Endothelial cell of umbilical vein (primary cell): ENCODE measurements at regions not wholly inside any gene's neighbourhood (a gene's known extent, or its start where the extent isn't known, plus 50 kb on each side); places are given as distances from the start of the nearest gene placed in this dataset.

Experiments used
- BruUV-seq: library from RNA; stranded (reverse); fragments of 400-500 nt; replicated peaks from 2 replicates; lab custom pipeline; 2021; lab: Mats Ljungman, UMichigan
- CTCF ChIA-PET: fragments of 300-600, 350-600 bp; sonication (Branson Sonifier 250); formaldehyde crosslinking; loops from one replicate; lab custom pipeline; 2021; ENCODE audit warnings: antibody characterized with exemption, inconsistent platforms; lab: Charles Lee
- POLR2A ChIA-PET: fragments of 300-600, 350-600 bp; sonication (Branson Sonifier 250); formaldehyde crosslinking; loops from one replicate; lab custom pipeline; 2021; ENCODE audit warnings: antibody characterized with exemption, inconsistent platforms; lab: Charles Lee
- DNase-seq: peaks from one replicate; pipeline ENCODE4 v3.0.0-alpha.2; 2011; ENCODE audit warnings: low read depth, low spot score
- FAIRE-seq: peaks from 2 replicates; lab custom pipeline; 2011; peaks lifted over from hg19 to GRCh38; lab: Jason Lieb, UNC
- H2AFZ ChIP-seq: 2 replicates; pipeline ENCODE4 v1.6.0; 2012; ENCODE audit warnings: low read depth, low read length, control low read depth, inconsistent platforms
- H3K27ac ChIP-seq: 2 replicates; pipeline ENCODE4 v1.5.1; 2011; ENCODE audit warnings: low read depth, mild to moderate bottlenecking, control low read depth, low read length, moderate library complexity; ENCODE audit not compliant: insufficient read depth
- H3K27me3 ChIP-seq, 2 experiments: 2 replicates each; pipeline versions ENCODE4 v1.6.0 to v1.6.1; 2011; ENCODE audit warnings: low read length in 2 of 2, mixed read lengths in 1 of 2; ENCODE audit not compliant: control insufficient read depth in 2 of 2, insufficient read depth in 2 of 2
- H3K36me3 ChIP-seq, 2 experiments: 2 replicates in 1 of 2; 3 replicates in 1 of 2; pipeline ENCODE4 v1.5.1; 2011; ENCODE audit warnings: low read length in 2 of 2, mild to moderate bottlenecking in 1 of 2, moderate library complexity in 1 of 2; ENCODE audit not compliant: control insufficient read depth in 2 of 2, insufficient read depth in 2 of 2; ENCODE audit errors: extremely low read depth in 1 of 2
- H3K4me1 ChIP-seq: 3 replicates; pipeline ENCODE4 v1.5.1; 2011; ENCODE audit warnings: mild to moderate bottlenecking, low read length; ENCODE audit not compliant: control insufficient read depth, insufficient read depth; ENCODE audit errors: extremely low read depth
- H3K4me2 ChIP-seq: 2 replicates; pipeline ENCODE4 v1.6.1; 2011; ENCODE audit warnings: low read length, control low read depth, mixed read lengths; ENCODE audit not compliant: insufficient read depth
- H3K4me3 ChIP-seq, 3 experiments: fragments of 200-600 bp in 1 of 3; sonication (generic), shearing (Covaris generic) in 1 of 3; replicated peaks in 1 of 3; 2 replicates each; pipeline ENCODE4 v1.5.1; 2011 to 2016; ENCODE audit warnings: control low read depth in 3 of 3, low read length in 3 of 3, mild to moderate bottlenecking in 2 of 3, inconsistent platforms in 1 of 3, low read depth in 1 of 3, moderate library complexity in 1 of 3; ENCODE audit not compliant: insufficient read depth in 1 of 3
- H3K79me2 ChIP-seq: 2 replicates; pipeline ENCODE4 v1.6.0; 2012; ENCODE audit warnings: low read length, inconsistent platforms; ENCODE audit not compliant: control insufficient read depth, insufficient read depth
- H3K9ac ChIP-seq: replicated peaks from 2 replicates; pipeline ENCODE3; 2011; ENCODE audit warnings: low read length, control low read depth; ENCODE audit not compliant: insufficient read depth; ENCODE audit errors: extremely low read depth
- H3K9me1 ChIP-seq: replicated peaks from 3 replicates; pipeline ENCODE4 v1.6.0; 2011; ENCODE audit warnings: mild to moderate bottlenecking, low read length; ENCODE audit not compliant: control insufficient read depth, insufficient read depth; ENCODE audit errors: extremely low read depth
- H3K9me3 ChIP-seq: replicated peaks from 2 replicates; pipeline ENCODE4 v1.5.1; 2012; ENCODE audit warnings: low read length, inconsistent platforms; ENCODE audit not compliant: control insufficient read depth, insufficient read depth
- H4K20me1 ChIP-seq: replicated peaks from 2 replicates; pipeline ENCODE3; 2011; ENCODE audit warnings: mild to moderate bottlenecking, low read length; ENCODE audit not compliant: control insufficient read depth, insufficient read depth; ENCODE audit errors: extremely low read depth
- CTCF ChIP-seq, 2 donors: IDR thresholded peaks; 1 replicate in 1 of 2; 2 replicates in 1 of 2; pipeline ENCODE4 v1.5.1; 2011; ENCODE audit warnings: low read length in 2 of 2, mild to moderate bottlenecking in 2 of 2, moderate library complexity in 2 of 2, control low read depth in 1 of 2, inconsistent platforms in 1 of 2, low read depth in 1 of 2; ENCODE audit not compliant: insufficient read depth in 1 of 2; ENCODE audit errors: extremely low read depth in 1 of 2
- EZH2 ChIP-seq: IDR thresholded peaks from 2 replicates; pipeline ENCODE4 v1.6.1; 2012; ENCODE audit warnings: borderline replicate concordance, low read depth, mild to moderate bottlenecking, moderate library complexity, low read length, inconsistent platforms; ENCODE audit not compliant: severe bottlenecking
- FOS ChIP-seq: IDR thresholded peaks from 2 replicates; pipeline ENCODE4 v1.6.1; 2011; ENCODE audit warnings: mild to moderate bottlenecking, low read length, moderate library complexity, borderline replicate concordance; ENCODE audit not compliant: insufficient read depth
- JUN ChIP-seq: IDR thresholded peaks from 2 replicates; pipeline ENCODE4 v1.6.1; 2011; ENCODE audit warnings: borderline replicate concordance, low read depth; ENCODE audit not compliant: insufficient read length, insufficient read depth
- MAX ChIP-seq: IDR thresholded peaks from 2 replicates; pipeline ENCODE4 v1.6.1; 2011; ENCODE audit not compliant: insufficient read depth, insufficient read length
- MYC ChIP-seq: IDR thresholded peaks from one replicate; pipeline ENCODE4 v1.6.1; 2011; ENCODE audit warnings: mild to moderate bottlenecking, low read depth, low read length
- POLR2AphosphoS5 ChIP-seq: IDR thresholded peaks from 2 replicates; pipeline ENCODE4 v1.6.1; 2012; ENCODE audit warnings: low read depth, mild to moderate bottlenecking, control low read depth, low read length, moderate library complexity; ENCODE audit not compliant: insufficient read depth
- dilution Hi-C: fragments of 300-500 bp; cut with MboI; formaldehyde crosslinking; loops from one replicate; pipeline ENCODE4 v1.15.0; 2019; ENCODE audit warnings: low sequenced_read_pairs; ENCODE audit not compliant: extremely low pct_ligation_motif_present
- intact Hi-C: fragments of 100-400 bp; cut with micrococcal nuclease; formaldehyde crosslinking; loops from one replicate; pipeline ENCODE4 v1.10.0; 2022

- dilution Hi-C loops = no loop called here
- ChIA-PET CTCF (no interaction called here), POLR2A (no interaction called here)
- no peaks in the 10 kb centered on the region for H3K9me1 ChIP-seq
- H2AFZ ChIP-seq = no peak overlapping the region
- H3K27me3 ChIP-seq = no peaks in the 10 kb centered on the region
- TF ChIP-seq FOS = no peak
- TF ChIP-seq MYC = no peak
- TF ChIP-seq EZH2 = no peak
- no peak for TF ChIP-seq POLR2AphosphoS5
- no peak for TF ChIP-seq JUN
- no peak overlapping the region for H3K4me2 ChIP-seq
- no peaks in the 10 kb centered on the region for H3K79me2 ChIP-seq
- H3K9me3 ChIP-seq = no peaks in the 10 kb centered on the region
- no peak overlapping the region for H3K27ac ChIP-seq
- H3K4me3 ChIP-seq = no peak overlapping the region
- H3K4me1 ChIP-seq = no peaks in the 10 kb centered on the region
- DNase-seq = no peak
- no TSS peak for BruUV-seq
- no peaks in the 10 kb centered on the region for H4K20me1 ChIP-seq
- H3K9ac ChIP-seq = no peak overlapping the region
- FAIRE-seq = no peak
- H3K36me3 ChIP-seq = no peaks in the 10 kb centered on the region
- intact Hi-C loops = no loop called here
These were observed 851.8 kb downstream of the TMTC2 start for GRCh38 chr12:83538361-83538965.

- H3K9ac ChIP-seq = no peak overlapping the region
- no peaks in the 10 kb centered on the region for H3K36me3 ChIP-seq
- H3K27me3 ChIP-seq = no peaks in the 10 kb centered on the region
- no peak overlapping the region for H3K4me3 ChIP-seq
- TF ChIP-seq MAX (no peak), CTCF (IDR thresholded peaks at IDR 0.05; ENCODE audit: extremely low read depth in 1 of 2, insufficient read depth in 1 of 2, low read depth in 1 of 2, low read length in 2 of 2) (no peak)
- H3K4me1 ChIP-seq = no peaks in the 10 kb centered on the region
- no peaks in the 10 kb centered on the region for H4K20me1 ChIP-seq
- no peak overlapping the region for H3K27ac ChIP-seq
- no peaks in the 10 kb centered on the region for H3K9me3 ChIP-seq
- intact Hi-C loops = no loop called here
- BruUV-seq = no TSS peak
- no peak overlapping the region for H3K4me2 ChIP-seq
- no peak overlapping the region for H2AFZ ChIP-seq
- H3K9me1 ChIP-seq = no peaks in the 10 kb centered on the region
- no peaks in the 10 kb centered on the region for H3K79me2 ChIP-seq
- no peak for DNase-seq
- ChIA-PET POLR2A (no interaction called here), CTCF (no interaction called here)
- FAIRE-seq = no peak
- dilution Hi-C loops = no loop called here
These were observed 850.8 kb downstream of the TMTC2 start for GRCh38 chr12:83537428-83538053.
